Activated gamma-delta T cell treated with Interleukin-2 at 50 U/mL for 16 hours (primary cell): ENCODE measurements at regions not wholly inside any gene's neighbourhood (a gene's known extent, or its start where the extent isn't known, plus 50 kb on each side); places are given as distances from the start of the nearest gene placed in this dataset.

ENCODE experiments used
- DNase-seq: peaks from one replicate; pipeline ENCODE4 v3.0.0-alpha.2; 2020

GRCh38 chr6:1257778-1258177 is 54.1 kb upstream of the FOXQ1 start:
- no peak for DNase-seq

DNA sequence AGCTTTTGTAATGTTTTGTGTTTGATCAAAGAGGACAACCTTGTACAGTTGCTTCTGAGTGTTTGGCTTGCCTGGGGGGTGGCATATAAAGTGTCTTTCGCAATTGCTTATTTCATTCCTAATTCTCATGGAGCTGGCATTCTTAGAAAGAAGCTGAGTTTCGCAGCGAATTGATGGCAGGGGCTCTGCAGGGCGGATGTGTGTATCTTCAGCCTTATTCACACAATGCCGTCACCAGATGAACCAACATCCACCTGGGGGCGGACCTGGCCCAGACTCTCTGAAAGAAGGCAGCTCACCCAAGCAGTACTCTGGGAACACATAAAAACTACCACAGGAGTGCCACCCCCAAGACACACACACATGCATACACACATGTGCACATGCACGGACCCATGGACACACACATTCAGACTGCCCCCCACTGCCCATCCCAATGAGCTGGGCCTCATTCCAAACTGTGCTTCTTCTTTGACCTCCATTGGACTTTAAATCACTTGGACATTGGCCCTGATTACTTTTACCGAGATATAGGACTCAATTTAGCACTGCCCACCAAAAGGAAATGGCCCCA is 55.4 kb upstream of the FOXQ1 start:
- no peak for DNase-seq

DNA sequence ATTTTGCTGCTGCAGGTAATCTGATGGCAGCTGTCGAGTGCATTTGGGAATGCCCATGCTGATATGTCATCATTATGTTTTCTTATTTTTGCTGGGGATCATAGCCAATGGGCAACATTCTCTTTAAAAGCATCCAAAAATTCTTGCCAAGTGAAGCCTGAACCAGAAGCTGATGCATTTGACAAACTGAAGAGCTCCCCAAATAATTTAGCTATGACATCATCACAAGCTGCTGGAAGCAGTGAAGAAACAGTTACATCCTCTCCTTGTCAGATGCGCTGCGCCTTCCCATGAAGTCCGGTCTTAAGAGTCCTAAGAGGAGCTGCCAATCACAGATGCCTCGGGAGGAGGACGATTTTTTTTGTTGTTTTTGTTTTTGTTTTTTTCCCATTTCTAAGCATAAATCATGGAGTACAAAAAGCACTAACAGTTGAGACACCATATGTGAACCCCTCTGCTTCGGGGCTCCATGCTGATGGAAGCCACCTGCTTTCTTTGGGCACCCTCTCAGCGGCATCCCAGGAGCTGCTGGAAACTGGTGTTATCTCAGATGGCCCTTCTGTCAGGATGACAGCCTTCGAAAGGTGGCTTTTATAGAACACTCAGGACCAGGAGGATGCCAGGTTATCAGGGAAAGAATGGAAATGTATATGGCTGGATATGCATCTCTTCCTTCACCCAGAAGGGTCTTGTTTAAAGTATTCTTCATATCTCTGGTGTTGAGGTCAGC is 56.1 kb upstream of the FOXQ1 start:
- no peak for DNase-seq

GRCh38 chr6:1254326-1254725 is 57.6 kb upstream of the FOXQ1 start:
- DNase-seq, result no peak

- no peak for DNase-seq
Observed at GRCh38 chr6:1253816-1254215, 58.1 kb upstream of the FOXQ1 start.

DNA sequence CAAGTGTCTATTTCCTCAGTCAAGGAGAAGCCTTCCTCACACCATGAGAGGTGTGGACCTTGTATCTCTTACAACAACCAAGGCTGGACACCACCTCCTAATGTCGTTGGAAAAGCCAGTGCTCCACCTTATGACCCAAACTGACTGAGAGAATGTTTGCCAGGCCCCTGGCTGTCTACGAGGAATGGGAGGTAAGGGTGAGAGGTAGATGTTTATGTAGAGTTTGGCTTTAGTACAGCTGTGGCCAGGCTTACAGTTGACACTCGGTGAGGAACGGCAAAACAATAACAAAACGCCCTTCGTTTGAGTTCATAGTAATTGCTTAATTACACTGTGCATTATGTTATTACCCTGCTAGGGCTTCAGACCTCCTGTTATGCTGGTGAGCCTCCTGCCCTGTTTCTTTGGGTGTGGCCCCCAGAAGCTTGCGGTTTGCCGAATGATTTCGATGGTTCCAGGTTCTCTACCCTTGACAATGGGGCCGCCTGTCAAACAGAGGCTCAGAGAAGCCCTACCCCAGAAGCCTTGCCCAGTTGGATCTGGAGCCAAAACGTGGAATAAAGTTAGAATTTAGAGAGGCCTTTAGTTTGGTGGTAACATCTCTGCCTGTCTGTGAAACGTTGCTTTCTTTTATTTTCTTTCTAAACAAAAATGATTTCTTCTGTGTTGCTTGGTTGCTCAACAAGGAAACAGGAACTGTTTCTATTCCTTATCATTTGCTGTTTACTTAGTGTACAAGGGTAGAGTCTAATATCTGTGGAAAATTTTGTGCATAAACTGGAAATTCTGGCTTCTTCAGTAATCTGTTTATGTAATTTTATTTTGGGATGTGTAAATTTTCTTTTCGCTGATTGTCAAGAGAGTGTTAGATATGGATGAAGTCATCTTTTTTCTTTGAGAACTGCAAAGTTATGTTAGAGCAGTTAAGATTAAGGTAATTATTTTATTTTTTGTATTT is 60.4 kb upstream of the FOXQ1 start:
- DNase-seq, result no peak

- no peak for DNase-seq
Observed at GRCh38 chr6:1250489-1251197, 61.3 kb upstream of the FOXQ1 start.

DNA sequence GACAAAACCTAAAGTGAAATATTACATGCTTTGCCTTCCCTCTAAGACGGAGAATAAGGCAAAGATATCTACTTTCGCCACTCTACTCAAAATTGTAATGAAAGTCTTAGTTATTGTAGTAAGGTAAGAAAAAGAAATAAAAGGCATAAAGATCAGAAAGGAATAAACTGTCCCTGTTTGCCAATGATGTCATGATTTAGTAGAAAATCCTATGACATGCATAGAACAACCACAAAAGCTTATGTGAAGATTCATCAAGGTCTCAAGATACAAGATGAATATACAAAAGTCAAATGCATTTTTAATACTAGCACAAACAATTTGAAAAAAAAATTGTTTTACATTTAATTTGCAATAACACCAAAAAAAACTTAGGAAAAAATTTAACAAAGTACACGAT is 64.0 kb upstream of the FOXQ1 start:
- DNase-seq, result no peak

GRCh38 chr6:1247056-1247455 is 64.8 kb upstream of the FOXQ1 start:
- DNase-seq, result no peak

DNA sequence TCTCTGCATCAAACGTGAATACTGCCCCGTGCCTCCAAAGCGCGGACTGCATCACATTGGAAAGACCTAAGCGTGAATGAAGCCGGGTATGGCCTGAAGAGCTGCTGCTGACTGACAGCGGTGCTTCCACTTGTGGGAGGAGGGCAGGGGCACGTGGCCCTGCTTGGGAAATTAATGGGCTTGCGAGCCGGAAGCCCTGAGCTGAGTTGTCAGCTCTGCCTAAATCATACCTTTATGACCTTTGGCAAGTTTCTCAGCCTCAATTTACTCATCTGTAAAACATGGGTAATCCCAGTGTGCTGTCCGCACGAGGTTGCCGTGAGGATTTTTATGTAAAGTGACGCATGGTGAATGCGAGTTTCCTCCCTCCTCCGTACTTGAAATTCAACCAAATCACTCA is 67.0 kb upstream of the FOXQ1 start:
- no peak for DNase-seq

- no peak for DNase-seq
Observed at GRCh38 chr6:1244278-1244677, 67.6 kb upstream of the FOXQ1 start.

- DNase-seq, result no peak
Observed at GRCh38 chr6:1242446-1242845, 69.5 kb upstream of the FOXQ1 start.

DNA sequence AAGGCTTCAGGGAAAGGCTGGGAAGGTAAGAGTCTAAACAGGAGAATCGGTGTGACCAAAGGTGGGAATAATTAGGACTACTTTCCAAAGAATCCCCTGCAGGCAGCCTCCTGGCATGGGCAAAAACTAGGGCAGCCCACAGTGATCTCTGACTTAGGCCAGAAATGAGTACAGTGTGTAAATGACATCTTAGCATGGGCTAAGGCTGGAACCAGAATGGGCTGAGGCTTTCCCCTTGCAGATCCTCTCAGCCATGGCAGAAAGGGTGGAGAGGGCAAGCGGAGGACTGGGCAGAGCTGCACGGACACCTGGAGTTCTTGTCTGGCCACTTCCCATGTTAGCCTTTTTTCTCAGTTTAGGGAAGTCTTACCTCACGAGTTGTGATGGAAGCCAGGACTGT is 69.9 kb upstream of the FOXQ1 start:
- no peak for DNase-seq

DNA sequence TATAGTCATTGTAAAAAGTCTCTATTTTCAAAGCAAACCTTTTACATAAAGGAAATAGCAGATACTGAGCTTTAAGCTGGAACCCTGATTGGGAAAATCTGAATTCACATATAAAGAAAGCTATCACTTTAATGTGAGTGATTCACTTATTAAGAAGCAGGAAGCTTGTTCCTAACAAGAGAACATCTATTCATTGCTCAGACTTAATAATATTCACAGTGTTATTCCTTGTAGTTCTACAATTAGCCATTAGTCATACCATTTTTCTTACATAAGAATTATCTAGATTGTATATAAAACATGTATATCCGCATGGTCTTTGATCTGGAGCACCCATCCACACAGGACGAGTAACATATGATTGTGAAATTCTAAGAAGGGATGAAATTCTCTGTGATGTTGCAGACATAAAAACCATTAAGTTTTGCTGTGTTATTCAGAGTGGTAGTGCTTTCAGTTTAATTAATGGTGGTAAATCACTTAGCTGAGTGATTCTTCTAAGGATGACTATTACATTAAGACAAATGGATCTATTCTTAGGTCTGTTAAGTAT is 71.1 kb upstream of the FOXQ1 start:
- DNase-seq, result no peak

DNA sequence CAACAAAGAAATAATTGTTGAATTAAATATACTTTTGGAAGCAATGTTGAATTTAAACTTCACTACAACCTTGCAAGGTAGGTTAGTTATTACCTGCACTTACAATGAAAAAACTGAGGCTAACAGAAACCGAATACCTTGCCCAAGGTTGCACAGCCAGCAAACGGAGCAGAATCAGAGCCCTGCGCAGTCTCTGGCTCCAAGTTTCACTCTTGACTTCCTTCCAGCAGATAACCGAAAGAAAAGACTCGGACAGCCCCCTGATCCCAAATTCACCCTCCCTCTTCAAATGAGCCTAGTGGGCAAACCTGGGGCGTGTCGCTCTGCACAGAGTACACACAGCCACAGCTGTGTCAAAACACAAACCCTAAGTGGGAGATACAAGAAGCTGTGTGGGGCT is 72.1 kb upstream of the FOXQ1 start:
- DNase-seq, result no peak

- no peak for DNase-seq
Observed at GRCh38 chr6:1238040-1238439, 73.9 kb upstream of the FOXQ1 start.

DNA sequence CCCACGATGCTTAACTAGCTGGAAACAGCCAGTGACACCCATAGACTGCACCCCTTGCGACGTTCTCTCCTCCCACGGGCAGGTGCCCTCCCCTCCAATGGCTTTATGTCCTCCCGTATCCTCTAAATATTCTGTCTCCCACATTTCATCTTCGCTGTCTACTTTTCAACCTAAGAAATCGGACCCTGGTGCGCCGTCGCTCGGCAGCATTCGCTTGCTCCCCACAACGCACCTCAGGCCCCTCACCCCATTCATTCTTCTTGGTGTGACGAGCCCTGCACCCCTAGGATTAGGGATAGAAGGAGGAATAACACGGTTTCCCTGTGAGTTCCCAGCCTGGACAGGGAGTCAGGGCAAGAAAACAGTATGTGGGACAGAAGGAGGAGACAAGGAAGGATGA is 74.3 kb upstream of the FOXQ1 start:
- no peak for DNase-seq

GRCh38 chr6:1235825-1236224 is 76.1 kb upstream of the FOXQ1 start:
- no peak for DNase-seq

DNA sequence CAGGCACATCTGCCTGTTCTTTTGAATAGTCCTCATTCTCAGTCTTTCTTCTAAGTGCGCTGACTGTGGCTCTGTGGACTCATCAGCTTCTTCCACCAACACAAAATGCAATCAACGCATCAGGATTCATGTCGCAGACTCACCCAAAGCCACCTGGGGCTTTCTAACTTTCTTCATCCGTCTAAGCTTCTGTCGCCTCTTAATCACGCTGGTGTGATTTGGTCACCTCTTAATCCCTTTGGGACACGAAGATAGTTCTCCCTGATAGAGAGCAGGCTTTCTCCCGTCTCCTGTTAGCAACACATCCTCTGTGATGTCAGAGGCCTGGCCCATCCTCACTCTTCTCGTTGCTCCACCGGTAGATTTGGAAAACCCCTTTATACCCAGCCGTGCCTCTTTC is 78.0 kb upstream of the FOXQ1 start:
- no peak for DNase-seq

GRCh38 chr6:1232578-1232977 is 79.3 kb upstream of the FOXQ1 start:
- no peak for DNase-seq

DNA sequence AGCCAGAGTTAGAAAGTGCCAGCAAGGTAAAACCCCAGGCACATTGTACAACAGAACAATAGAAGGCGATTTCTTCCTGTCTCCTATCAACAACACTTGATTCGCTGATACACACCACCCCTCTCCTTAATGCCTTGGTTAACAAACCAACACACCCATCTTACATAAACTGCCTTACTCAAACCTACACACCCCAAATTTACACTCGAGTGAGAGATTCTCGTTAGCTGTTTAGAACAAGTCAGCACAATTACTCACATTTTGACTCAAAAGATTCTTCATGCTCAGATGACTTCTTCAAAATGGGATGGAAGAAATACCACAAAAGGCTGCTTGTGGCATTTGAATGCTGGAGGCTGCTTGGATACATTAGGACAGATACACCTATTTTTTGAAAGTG is 80.0 kb upstream of the FOXQ1 start:
- no peak for DNase-seq

- no peak for DNase-seq
Observed at GRCh38 chr6:1230689-1231605, 81.0 kb upstream of the FOXQ1 start.
